ENCODE measurements at regions not wholly inside any gene's neighbourhood (a gene's known extent, or its start where the extent isn't known, plus 50 kb on each side); places are given as distances from the start of the nearest gene placed in this dataset.
"Not testable (repeated sequence)": the region's sequence is repeated elsewhere in the genome, so short reads cannot be mapped to it uniquely, and the experiment has no call there.

DNA sequence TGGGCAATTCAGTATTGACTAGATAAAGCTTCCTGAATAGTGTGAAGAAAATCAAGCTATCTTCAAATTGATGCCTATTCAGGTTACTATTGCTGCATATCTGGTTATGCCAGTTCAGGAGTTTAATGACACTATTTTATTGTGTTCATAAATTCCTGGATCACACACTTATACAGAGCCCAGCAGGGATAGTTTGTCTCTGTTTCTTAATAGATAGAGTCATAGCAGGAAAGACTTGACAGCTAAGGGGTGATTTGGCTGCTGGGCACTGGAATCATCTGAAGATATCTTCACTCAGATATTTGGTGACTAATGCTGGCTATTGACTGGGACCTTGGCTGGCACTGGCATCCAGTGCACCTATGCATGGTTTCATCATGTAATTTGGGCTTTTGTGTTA lies 187.8 kb downstream of the PYDC2 start:
- no peak for DNase-seq

DNA sequence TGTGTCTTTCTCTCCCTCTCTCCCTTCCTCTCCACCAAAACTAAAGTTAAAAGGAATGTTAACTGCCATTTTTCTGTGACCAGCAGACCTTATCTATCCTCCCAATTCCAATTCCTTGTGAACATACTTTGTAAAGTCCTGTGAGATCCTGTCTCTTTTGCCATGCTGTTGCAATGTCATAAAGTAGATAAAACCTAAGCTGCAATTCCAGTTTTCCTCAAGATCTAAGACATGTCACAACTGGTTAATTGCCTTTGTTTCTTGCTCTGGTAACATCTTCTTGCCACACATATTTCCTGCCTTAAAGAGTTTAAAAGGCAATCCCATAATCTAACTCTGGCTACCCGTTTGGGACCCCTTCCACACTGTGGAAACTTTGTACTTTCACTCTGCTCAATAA lies 188.7 kb downstream of the PYDC2 start:
- DNase-seq = no peak

DNA sequence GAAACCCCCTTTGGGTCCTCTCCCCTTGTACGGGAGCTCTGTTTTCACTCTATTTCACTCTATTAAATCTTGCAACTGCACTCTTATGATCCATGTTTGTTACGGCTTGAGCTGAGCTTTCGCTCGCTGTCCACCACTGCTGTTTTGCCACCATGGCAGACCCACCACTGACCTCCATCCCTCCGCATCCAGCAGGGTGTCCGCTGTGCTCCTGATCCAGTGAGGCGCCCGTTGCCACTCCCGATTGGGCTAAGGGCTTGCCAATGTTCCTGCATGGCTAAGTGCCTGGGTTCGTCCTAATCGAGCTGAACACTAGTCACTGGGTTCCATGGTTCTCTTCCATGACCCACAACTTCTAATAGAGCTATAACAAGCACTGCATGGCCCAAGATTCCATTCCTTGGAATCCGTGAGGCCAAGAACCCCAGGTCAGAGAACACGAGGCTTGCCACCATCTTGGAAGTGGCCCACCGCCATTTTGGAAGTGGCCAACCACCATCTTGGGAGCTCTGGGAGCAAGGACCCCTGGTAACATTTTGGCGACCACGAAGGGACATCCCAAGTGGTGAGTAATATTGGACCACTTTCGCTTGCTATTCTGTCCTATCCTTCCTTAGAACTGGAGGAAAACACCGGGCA lies 197.9 kb downstream of the PYDC2 start:
- not testable (repeated sequence) for DNase-seq

DNA sequence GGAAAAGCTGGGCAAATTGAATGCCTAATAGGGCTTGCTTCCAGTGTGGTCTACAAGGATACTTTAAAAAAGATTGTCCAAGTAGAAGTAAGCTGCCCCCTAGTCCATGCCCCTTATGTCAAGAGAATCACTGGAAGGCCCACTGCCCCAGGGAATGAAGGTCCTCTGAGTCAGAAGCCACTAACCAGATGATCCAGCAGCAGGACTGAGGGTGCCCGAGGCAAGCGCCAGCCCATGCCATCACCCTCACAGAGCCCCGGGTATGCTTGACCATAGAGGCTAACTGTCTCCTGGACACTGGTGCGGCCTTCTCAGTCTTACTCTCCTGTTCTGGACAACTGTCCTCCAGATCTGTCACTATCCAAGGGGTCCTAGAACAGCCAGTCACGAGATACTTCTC lies 201.2 kb downstream of the PYDC2 start:
- not testable (repeated sequence) for DNase-seq

DNA sequence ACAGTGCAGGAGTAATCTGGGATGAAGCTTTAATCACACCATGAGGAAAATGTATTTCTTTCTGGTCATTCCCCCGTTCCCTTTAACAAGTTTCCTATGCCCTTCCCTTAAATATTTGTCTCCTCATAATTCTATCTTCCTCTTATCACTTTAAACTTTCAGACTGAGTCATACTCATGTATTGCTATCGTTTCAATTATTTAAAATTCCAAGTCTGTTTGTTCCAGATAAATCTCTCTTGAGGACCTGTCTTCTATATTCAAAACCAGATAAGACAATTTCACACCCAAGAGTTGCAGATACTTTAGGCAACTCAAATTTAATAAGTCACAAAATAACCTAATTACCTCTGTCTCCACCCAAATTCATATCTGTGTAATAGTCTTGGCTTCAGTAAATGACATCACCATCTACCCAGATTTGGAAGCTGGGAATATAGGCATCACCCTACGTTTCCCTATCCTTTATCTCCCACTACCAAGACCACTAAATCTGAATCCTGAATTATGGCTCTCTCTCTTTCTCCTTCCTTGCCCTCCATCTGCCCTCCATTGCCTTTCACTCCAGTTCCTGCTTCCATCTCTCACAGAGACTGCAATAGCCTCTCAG lies 220.1 kb downstream of the PYDC2 start:
- DNase-seq = no peak

DNA sequence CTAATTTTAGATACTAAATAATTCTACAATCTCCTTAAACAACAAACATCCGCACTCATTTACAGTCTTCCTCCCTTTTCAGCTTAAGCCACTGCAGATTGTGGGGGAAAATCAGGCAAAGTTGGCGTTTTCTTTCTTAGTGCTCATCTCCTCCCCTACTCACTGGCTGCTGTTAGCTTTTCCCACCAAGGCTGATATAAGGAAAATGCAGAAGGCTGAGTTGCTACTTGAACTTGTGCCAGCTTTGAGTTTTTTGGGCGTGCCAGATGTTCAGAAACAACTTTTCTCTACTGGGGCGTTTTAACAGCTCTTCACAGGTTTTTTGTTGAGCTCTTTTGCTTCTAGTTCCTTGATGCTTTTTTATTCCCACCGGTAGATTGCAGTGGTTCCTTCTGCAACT lies 222.0 kb downstream of the PYDC2 start:
- no peak for DNase-seq

DNA sequence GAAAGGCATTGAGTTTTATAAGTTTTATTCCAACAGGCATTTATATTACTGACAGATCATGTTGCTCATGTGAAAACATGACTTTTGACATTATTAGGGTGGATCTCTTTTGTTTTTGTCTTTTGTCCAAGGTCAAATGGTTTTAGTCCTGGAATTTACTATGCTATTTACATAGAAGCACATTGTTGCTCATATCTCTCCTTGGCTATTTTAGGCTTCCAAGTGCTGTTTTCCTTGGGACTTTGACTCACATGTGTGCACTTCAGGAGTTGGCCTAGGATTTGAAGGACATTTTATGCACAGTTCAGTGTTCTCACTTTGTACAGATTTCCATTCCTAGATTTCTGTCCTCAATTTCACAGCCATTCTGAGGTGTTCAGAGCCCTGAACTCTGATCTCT lies 225.7 kb downstream of the PYDC2 start:
- DNase-seq = no peak

DNA sequence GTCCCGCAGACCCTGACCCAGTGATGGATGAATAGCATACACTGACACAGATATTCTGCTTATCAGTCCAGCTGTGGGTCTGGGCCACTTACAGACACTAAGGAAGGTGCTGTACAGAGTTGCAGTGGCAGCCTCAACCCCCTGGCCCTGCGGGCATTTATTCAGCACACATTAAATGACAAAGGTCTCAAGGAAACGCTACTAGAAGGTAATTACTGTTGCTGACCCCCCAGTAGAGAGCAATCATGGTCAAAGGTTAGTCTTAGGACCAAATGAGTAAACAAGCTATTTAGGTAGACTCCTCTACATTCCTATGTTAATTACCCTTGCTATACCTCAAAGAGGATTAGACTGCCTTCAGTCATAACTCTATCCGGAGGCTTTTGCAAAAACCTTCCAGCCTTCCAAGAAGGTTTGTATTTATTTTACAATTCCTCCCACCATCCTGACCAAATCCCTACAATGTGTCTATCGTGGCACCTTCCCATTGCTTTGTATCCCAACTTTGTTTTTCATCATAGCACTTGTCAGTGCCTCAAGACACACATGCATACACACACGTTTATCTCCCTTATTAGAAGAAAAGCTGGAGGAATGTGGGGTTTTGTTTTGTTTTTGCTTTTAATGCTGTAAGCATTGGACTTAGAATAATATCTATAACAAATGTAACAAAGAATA lies 227.9 kb downstream of the PYDC2 start:
- no peak for DNase-seq

DNA sequence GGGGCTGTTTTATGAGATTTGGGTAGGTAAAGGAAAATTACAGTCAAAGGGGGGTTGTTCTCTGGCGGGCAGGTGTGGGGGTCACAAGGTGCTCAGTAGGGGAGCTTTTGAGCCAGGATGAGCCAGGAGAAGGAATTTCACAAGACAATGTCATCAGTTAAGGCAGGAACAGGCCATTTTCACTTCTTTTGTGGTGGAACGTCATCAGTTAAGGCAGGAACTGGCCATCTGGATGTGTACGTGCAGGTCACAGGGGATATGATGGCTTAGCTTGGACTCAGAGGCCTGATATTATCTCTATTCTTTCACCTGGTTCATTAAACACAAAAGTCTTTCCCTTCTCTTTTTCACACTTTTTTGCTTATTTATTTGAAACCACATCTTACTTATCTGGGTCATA lies 230.2 kb downstream of the PYDC2 start:
- not testable (repeated sequence) for DNase-seq

DNA sequence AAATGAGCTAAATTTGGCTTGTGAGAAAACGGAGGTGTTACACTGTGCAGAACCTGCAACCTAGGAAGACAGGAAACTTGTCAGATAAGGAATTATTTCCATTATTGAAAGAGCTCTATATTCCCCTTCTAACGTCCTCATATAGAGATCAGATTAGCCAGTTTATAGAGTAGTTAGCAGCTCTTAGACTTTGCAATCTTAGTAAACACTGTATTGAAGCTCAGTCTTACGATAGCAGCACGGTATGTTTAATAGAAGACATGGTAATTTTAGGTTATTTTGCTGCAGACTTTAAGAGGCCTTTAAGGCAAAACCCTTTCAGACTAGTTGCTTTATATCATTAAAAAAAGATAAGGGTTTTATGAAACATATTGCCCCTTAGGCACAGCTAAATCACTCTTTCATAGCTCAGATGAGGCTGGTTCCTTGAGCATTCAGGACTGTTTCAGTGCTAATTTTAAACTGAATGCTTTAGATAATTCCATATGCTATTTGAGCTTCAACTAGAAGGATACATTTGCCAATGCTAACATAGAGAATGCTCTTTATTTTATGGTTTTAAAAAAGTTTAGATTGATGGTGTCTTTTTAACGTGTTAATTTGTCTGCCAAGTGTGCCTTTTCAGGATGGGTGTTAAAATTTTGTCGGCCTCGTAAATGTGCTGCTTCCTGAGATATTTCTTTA lies 234.3 kb downstream of the PYDC2 start:
- DNase-seq = no peak

DNA sequence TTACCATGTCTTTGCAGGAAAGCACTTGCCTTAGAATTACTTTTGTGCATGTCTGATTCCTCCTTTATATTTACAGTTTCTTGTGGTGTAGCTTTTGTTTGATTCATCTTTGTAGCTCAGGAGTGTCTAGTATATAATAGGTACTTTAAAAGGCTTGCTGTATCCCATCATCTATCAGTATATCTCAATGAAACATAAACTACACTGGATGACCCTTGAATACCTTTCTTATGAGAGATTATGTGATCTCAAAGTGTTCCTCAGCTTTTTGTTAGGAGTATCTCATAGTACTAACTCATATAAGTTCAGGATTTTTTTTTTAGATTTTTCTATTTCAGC lies 234.8 kb downstream of the PYDC2 start:
- no peak for DNase-seq

DNA sequence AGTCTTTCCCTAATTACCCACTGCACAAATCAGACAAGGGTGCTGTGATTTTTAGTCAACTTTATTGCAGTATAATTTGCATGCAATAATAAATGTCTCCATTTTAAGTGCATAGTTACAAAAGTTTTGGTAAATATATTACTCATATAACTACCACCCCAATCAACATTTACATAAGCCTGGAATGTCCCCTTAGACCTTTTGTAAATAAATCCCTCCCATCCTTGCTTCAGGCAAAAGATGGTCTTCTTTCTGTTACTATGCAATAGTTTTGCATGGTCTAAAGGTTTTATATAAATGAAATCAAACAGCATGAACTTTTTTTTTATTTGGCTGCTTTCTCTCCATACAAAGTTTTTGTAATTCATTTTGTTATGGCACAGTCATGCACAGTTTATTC lies 235.4 kb downstream of the PYDC2 start:
- DNase-seq = no peak

DNA sequence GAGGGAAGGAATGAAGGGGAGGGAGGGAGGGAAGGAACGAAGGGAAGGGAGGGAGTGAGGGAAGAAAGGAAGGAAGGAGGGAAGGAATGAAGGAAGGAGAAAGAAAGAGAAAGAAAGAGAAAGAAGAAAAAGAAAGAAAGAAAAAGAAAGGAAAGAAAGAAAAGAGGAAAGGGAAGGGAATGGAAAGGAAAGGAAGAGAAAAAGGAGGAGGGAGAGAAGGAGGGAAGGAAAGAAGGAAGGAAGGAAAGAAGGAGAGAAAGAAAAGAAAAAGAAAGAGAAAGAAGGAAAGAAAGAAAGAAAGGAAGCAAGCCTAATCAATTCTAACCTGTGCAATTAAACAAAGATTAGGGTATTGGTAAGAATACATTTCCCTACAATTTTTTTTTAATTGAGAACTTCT lies 238.6 kb downstream of the PYDC2 start:
- DNase-seq = no peak

DNA sequence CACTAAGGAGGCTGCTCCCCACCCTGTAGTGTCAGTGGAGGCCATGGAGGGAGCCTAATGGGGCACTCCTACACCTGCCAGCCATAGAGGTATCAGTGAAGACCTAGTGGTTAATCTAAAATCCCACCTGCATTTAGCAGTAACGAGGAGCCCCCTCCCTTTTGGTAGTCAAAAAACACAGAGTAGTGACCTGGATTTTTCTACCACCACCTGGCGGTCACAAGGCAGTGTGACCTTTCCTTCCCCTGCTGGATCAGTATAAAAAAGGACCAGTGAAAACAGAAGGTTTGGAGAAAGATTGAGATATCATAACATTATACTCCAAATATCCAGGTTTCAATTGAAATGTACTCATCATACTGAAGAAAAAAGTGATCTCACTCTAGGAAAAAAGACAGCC lies 241.2 kb downstream of the PYDC2 start:
- DNase-seq = no peak

DNA sequence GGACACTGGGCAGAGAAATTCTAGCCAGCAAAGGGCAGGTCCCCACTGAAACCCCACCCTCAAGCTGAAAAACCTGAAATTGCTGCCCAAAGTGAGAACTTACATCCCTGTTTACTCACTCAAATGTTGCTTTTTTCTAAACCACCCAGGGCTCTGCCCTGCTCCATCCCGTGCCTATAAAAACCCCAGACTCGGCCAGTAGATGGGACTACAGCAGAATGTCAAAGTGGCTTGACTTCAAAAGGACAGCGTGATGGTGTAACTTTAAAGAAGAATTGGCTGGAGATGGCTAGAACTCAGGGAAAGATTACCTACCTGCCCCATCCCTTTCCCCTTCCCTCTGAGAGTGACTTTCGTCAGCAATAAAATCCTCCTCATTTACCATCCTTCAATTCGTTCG lies 246.9 kb downstream of the PYDC2 start:
- DNase-seq = no peak

DNA sequence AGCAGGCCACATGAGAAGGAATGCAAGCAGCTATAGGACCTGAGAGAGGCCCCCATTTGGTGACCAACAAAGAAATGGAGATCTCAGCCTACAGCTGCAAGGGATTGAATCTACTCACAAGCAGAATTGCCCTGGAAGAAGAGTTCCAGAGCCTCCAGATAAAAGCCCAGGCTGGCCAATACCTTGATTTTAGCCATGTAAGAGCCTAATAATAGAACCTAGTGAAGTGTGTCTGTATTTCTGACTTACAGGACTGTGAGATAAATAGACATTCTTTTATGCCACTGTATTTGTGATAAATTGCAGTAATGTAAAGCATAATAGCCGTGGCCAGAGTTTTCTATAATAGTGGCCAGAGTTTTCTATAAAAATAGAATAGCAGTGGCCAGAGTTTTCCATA lies 254.6 kb downstream of the PYDC2 start:
- no peak for DNase-seq

DNA sequence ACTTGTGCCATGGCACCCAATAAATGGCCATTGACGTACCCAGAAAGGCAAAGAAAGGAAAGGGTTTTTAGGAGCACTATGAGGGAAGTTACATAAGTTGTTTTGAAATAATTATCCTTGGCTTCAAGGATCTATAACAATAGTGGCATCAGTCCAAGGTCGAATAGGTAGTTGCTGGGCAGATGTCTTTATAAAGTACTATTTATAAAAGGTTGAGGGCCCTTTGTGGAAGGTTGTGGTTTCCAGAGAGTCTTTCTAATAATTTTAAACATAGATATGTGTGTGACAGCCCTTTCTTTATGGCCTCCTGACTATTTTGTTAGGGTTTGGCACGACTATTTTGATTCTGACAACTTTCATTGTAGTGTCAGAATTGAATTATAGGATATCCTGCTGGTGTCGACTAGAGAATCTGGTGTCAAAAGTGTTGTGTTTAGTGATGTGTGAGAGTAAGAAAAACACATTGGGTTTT lies 260.5 kb downstream of the PYDC2 start:
- no peak for DNase-seq

DNA sequence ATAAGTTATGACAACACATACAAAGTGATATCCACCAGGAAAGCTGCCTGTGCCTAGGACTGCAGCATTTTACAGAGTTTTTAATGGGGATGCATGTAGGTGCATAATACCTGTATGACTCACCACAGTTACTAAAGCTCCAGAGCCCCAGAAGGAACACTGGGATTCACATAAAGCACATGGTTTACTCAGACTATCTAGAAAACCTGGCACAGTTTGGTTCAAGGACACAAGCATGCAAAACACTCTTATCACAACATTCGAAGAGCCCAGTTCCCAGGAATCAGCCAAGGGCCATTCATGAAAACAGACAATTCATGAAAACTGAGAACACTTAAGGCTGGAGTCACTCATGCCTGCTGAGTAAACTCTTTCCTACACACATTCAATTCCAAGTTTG lies 261.0 kb downstream of the PYDC2 start:
- DNase-seq = peak; percentile 13

DNA sequence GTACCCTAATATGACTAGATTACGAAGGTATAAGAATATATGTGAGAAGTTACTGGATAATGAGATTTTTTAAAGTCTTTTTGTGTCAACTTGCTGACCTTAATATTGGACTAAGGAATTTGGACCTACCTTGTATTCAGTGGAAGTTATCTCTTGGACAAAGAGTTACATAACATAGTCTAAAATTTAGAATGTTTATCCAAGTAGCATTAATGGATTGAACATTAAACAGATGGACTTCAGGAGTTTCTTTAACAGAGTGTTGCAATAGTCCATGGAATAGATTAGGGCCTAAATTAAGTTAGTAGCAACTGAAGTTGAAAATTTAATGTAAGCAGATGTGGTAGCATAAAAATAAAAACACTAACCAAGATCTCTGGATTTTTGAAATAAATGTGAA lies 266.4 kb downstream of the PYDC2 start:
- no peak for DNase-seq

DNA sequence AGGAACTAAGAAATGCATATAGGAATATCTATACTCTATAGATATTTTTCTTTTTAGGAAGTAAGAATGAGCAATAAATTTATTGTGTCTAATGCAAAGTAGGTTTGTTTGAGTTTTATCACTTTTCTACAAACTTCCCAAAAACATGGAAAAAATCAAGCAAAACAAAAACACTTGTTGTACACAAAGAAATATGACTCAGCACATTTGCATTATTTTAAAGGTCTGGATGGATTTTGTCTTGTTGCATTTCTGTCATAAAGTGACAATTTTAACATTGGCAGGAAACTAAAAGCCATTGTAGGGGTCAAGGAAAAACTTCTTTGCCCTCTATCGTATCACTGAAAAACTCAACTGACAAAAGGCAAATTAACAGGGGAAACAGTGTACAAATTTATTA lies 267.2 kb downstream of the PYDC2 start:
- no peak for DNase-seq

DNA sequence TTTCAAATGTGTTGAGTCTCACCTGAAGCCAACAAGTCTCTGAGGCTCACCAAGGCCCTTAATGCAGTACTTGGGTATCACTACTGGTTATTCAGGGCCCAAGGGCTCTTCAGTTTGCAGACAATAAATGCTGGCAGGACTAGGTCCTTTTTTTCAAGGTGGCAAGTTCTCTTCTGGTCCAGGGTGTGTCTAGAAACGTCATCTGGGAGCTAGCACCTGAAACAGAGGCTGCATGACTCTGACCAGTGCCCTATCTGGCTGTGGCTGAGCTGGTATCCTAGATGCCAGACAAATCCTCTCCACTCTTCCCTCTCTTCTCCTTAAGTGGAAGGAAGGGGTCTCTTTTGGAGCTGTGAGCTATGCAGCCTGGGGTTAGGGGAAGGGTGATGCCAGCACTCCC lies 276.8 kb downstream of the PYDC2 start:
- DNase-seq = no peak

DNA sequence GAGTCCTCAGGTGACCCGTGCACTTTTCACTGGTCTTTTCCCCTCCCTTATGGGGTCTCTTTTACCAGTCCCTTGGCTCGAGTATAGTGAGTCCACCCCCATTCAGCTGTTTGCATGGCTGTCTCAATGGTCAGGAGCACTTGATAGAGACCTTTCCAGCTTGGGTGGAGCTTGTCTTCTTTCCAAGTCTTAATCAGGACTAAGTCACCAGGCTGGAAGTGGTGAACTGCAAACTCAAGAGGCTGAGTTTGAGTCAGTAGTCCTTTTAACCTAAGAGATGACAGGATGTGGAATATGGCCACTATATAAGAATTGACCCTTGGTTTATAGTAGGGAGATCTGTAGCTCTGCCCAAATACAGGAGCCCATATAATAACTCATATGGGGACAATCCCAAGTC lies 279.7 kb downstream of the PYDC2 start:
- no peak for DNase-seq

DNA sequence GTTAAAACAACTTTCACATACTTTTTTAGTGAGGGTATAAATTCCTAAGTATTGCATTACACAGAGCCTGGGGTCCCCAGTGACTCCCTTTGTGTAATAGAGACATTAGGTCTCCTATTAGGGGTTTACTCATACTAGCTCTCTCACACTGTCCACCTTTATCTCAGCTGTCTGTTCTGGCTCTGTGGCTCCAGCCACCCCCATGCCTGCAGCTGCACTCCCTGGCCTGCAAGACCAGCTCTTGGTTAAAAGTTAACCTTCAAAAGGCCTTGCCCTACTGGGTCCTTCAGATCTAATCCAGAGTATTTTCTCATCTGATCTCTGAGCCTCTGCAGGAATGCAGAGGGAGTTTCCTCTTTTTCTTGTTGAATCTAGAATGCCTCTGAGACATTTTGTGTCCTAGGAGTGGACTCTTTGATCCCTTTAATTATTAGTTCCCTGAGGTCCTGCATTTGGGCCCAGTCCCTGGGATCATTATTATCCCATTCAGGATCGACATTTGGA lies 280.9 kb downstream of the PYDC2 start:
- DNase-seq = not testable (repeated sequence)

DNA sequence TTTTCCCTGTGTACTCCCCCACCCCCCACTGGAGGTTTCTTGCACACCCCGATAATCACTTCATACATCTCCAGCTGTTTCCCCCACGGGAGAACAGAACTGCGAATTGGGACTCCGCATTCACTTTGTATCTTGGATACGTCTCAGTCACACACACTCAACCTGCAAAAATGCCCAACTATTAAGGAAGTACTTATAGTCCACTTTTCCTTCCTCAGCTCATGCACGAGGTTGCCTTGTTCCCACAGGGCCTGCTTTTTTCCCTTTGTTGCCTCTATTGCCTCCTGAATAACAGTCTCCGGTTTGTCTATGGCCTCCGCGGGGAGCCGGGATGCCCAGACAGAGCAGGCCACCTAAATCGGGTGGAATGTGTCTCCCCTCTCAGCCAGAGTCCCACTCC lies 282.3 kb downstream of the PYDC2 start:
- DNase-seq = no peak
